Germinal center (tissue), 1 donor: ENCODE measurements at regions not wholly inside any gene's neighbourhood (a gene's known extent, or its start where the extent isn't known, plus 50 kb on each side); places are given as distances from the start of the nearest gene placed in this dataset.
"Not testable (repeated sequence)": the region's sequence is repeated elsewhere in the genome, so short reads cannot be mapped to it uniquely, and the experiment has no call there.

ENCODE experiments used
- DNase-seq: peaks from one replicate; pipeline ENCODE4 v3.0.0; 2012; ENCODE audit warnings: mixed read lengths, low spot score

GRCh38 chr5:145104106-145104505 lies 731.0 kb downstream of the PRELID2 start:
- DNase-seq: no peak

GRCh38 chr5:145101246-145101645 lies 733.9 kb downstream of the PRELID2 start:
- DNase-seq: no peak

- DNase-seq: no peak
Observed at GRCh38 chr5:145090115-145090514, 745.0 kb downstream of the PRELID2 start.

GRCh38 chr5:145084834-145085233 lies 750.3 kb downstream of the PRELID2 start:
- DNase-seq: no peak

DNA sequence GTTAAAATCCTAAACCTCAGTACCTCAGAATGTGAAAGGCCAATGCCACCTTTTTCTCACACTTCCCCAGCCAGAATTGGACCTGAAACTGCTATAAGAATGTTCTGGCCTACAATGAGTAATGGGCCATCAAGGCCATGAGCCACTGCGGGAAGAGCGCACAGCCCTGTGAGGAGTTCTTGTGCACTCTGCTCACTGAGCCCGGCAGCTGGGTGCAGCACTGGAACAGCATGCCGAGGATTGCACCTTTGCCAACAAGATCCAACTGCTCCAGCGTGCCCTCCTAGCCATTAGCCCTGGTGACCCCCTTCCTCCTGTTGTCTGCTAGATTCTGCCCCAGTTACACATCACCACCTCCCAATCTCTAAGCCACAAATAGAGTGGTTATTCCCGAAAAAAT lies 758.1 kb downstream of the PRELID2 start:
- no peak for DNase-seq

DNA sequence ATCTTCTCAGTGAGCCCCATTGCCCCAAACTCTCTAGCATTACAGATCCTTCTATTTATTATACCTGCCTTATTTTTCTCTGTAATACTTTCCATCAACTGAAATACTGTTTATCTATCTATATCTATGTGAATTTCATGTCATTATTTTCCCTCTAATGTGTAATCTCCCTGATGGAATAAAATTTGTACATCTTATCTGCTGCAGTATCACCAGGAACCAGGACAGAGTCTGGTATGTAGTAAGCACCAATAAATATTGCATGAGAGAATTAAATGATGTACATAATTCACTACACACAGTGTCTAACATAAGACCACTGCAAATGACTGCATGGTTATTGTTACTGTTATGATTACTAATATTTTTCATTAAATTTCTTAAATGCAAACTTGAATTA lies 759.1 kb downstream of the PRELID2 start:
- no peak for DNase-seq

GRCh38 chr5:145072889-145073288 lies 762.3 kb downstream of the PRELID2 start:
- DNase-seq: no peak

GRCh38 chr5:145068721-145069120 lies 766.4 kb downstream of the PRELID2 start:
- no peak for DNase-seq

GRCh38 chr5:145062280-145063062 lies 772.7 kb downstream of the PRELID2 start:
- no peak for DNase-seq

- no peak for DNase-seq
Observed at GRCh38 chr5:145056800-145057199, 778.3 kb downstream of the PRELID2 start.

GRCh38 chr5:145050181-145050580 lies 785.0 kb downstream of the PRELID2 start:
- no peak for DNase-seq

GRCh38 chr5:145044970-145045369 lies 790.2 kb downstream of the PRELID2 start:
- no peak for DNase-seq

DNA sequence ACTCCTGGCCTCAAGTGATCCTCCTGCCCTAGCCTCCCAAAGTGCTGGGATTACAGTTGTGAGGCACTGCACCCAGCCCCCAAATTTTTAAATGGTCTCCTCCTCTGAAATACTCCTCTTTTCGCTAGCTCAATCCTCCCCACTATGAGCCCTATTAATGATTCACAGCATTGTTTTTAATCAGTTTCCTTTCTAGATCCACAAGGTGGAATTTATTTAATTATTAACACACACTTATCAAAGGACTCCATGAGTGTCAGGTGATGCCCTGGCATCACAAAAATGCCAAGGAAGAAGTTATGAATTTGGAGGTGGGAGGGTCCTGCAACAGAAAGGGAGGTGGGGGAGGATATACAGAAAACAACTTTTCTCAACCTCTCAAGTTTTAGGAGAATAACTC lies 806.5 kb downstream of the PRELID2 start:
- DNase-seq: no peak

DNA sequence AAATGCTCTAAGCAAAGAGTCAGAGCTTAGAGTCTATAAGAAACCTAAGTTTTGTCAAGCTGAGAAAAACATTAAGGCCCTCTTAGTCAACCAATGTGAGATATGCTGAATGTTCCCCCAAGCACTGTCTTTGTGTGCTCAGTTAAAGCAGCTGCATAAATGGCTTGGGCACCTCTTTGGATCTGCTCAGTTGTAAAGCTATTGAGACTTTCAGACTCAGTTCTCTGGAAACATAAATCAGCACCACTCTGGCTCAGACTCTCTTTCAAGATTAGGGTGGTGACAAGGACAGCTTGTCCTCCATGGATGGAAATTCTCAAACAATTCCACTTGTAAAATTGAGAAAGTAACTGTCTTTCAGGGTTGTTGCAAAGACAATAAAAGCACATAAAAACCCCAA lies 807.9 kb downstream of the PRELID2 start:
- no peak for DNase-seq

DNA sequence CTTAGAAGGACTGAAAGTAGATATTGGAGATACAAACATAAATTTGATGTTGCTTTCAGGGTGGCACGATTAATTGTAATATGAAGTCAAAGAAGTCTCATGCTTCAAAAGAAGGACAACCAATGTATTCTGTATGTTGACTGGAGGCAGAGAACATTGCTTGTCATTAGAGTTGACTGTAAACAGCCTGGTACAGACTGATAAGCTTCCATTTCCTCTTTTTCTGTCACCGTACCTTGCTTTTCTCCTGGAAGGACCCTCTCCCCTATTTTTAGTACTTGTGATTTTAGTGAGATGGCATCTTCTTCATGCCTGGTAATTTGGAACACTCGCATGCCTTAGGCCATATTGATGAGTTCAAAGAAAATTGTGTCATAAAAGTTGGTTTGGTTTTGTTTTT lies 809.4 kb downstream of the PRELID2 start:
- DNase-seq: no peak

DNA sequence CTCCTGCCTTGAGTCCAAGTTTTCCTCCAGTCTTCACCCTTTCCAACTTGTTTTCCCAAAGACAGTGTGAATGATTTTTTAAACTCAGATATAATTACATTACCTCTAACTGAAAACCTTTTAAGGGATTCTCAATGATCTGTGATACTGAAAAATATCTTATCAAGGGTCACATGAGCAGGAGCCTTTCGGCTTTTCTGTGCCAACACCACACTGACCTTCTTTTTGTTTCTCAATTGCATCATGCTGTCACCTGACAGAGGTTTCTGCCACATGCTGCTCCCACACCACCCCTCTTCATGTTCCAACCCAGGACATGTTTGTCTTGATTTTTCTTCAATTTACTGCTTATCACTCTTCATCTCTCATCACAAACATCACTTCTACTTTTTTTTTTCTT lies 820.0 kb downstream of the PRELID2 start:
- DNase-seq: no peak

GRCh38 chr5:145014109-145014508 lies 821.0 kb downstream of the PRELID2 start:
- DNase-seq: no peak

GRCh38 chr5:145010834-145011233 lies 824.3 kb downstream of the PRELID2 start:
- no peak for DNase-seq

DNA sequence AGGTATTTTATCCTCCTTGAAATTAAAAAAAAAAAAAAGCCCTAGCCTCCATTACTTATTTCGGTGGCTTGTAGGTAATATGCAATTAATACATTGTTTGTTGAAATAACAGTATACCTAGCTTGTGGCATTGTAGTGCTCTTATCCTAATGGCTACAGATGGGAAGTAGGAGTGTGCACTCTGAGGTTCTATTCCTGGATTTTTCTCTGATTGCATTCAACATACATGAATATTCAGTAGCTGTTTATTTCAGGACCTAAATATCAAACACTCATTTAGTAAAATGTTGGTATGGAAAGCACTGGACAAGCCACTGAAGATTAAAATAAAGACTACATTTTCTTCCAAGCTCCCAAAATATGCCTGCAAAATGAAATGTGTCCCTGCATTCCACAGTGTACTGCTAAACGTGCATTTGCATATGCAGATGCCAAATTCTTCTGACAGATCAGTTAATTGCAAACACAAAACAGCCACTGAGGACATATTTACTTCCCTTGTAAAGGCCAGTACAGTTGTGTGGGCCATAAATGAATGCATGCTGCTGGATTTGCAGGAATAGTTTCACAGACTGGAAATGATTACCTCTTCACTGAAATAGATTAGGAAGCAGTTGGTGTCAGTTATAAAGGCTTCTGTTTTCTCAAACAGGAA lies 826.1 kb downstream of the PRELID2 start:
- DNase-seq: no peak

- not testable (repeated sequence) for DNase-seq
Observed at GRCh38 chr5:144994356-144994755, 823.7 kb downstream of the KCTD16 start.

DNA sequence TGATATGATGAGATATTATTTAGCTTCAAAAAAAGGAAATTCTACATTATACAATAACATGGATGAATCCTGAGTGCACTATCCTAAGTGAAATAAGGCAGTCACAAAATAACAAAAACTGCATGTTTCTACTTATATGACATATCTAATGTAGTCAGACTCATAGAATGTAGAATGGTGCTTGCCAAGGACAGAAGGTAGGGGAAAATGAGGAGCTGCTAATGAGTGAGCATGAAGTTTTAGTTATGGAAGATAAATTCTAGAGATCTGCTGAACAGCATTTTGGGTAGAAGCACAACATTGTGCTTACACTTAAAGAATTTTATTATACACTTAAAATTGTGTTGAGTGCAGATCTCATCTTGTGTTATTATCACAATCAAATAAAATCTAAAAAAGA lies 812.4 kb downstream of the KCTD16 start:
- DNase-seq: no peak

DNA sequence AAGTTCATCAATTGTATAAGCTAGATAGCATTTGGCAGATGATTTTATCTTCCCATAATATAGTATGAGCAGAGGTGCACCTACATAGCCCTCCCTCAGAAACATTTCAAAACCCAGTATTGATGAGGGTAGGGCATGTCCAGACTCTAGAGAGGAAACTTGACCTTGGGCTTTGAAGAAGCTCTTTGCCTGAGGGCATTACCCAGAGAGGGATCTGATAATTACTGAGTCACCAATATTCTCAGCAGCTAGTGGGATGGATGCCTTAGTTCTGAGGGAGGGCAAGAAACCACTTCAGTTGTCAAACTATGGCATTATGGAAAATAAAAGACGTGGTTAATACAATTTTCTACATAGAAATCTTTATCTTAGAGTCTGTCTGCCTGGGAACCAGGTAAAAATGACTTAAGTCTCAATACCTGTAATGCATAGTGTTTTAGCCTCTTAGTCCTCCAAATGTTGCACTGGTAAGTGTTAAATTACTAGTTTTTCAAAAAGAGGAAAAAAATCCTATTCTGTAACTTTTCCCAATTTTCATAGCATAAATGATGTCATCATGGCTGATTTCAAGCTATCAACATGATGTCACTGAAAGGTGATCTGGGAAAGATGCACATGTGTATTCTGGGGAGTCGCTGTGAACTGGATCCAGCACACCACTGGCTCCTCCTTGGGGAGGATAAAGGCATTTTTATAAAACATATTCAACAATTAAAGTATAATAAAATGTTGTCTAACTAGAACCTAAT lies 809.0 kb downstream of the KCTD16 start:
- no peak for DNase-seq

DNA sequence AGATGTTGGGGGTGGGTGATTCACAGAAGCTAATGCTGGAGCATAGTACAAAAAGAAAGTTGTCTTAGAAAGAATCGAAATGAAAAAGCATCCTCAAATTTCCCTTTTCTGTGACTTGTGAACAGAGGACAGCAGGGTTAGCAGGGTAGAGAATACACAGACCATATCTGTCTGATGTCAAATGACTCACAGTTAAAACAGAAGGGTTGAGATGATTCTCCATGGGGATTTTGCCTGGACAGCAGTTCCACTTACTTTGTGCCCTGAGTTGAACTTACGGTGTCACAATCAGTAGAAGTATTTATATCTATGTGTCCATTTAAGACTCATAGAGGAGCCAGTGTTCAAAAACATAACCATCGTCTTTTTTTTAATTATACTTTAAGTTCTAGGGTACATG lies 801.6 kb downstream of the KCTD16 start:
- no peak for DNase-seq
